Activated T-helper 17 cell treated with anti-CD3 and anti-CD28 coated beads, Interleukin-2, amount 50 U/mL, for 72 hours (primary cell): ENCODE measurements at regions not wholly inside any gene's neighbourhood (a gene's known extent, or its start where the extent isn't known, plus 50 kb on each side); places are given as distances from the start of the nearest gene placed in this dataset.
"Not testable (repeated sequence)": the region's sequence is repeated elsewhere in the genome, so short reads cannot be mapped to it uniquely, and the experiment has no call there.

Experiments used
- ATAC-seq: fragments of 150-1000 bp; cut with Tn5 transposase; replicated peaks from 2 replicates; pipeline ENCODE4 v1.10.0; 2021; ENCODE audit warnings: mild to moderate bottlenecking, moderate library complexity
- H3K27ac Mint-ChIP-seq: one replicate; pipeline ENCODE4 v1.8.0; 2022; ENCODE audit warnings: mixed read lengths
- H3K27me3 Mint-ChIP-seq: one replicate; pipeline ENCODE4 v1.8.0; 2022; ENCODE audit warnings: mixed read lengths
- H3K36me3 Mint-ChIP-seq: one replicate; pipeline ENCODE4 v1.8.0; 2022; ENCODE audit warnings: low read depth, mild to moderate bottlenecking, mixed read lengths
- H3K4me1 Mint-ChIP-seq: one replicate; pipeline ENCODE4 v1.8.0; 2022; ENCODE audit warnings: mixed read lengths
- H3K4me3 Mint-ChIP-seq: one replicate; pipeline ENCODE4 v1.8.0; 2022; ENCODE audit warnings: mild to moderate bottlenecking, mixed read lengths
- H3K9me3 Mint-ChIP-seq: one replicate; pipeline ENCODE4 v1.8.0; 2022; ENCODE audit warnings: mixed read lengths

DNA sequence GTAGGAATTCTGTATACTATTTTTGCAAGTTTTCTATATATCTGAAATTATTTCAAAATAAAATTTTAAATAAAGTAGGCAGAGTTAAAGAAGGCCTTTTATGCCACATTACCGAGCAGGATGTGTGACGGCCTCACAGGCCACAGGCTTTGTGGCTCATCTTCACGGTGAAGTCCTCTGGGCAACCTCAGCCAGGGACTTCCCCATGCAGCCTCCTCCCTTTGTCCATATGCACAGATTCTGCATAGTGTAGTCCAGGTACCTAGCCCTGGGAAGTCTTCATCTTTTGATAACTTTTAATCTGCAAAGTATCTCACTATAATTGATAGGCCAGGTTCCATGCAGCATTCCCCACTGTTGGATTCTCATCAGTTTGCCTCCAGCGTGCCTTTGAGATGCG, 62.8 kb downstream of the ARHGAP11B start:
- H3K27me3 Mint-ChIP-seq, H3K9me3 Mint-ChIP-seq, H3K4me1 Mint-ChIP-seq, H3K27ac Mint-ChIP-seq, H3K4me3 Mint-ChIP-seq, ATAC-seq, H3K36me3 Mint-ChIP-seq: not testable (repeated sequence)

DNA sequence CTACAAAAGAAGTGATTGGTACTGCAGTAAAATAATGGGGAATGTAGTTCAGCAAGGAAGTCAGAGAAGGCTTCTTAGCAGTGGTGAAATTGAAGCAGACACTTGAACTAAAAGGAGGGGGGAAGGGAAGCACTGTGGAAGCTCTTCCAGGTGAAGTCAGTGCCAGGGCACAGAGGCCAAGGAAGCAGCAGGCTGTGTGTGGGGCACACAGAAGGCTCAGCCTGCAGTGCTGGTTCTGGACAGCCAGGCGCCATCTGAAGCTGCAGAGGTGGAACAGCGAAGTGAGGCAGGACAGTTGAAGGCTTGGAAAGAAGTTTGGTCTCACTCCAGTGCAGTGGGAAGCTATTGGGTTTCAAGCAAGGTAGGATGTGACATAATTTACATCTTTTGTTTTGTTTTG, 64.2 kb downstream of the ARHGAP11B start:
- H3K4me3 Mint-ChIP-seq, H3K27ac Mint-ChIP-seq, H3K27me3 Mint-ChIP-seq, H3K9me3 Mint-ChIP-seq, ATAC-seq, H3K36me3 Mint-ChIP-seq, H3K4me1 Mint-ChIP-seq: not testable (repeated sequence)

DNA sequence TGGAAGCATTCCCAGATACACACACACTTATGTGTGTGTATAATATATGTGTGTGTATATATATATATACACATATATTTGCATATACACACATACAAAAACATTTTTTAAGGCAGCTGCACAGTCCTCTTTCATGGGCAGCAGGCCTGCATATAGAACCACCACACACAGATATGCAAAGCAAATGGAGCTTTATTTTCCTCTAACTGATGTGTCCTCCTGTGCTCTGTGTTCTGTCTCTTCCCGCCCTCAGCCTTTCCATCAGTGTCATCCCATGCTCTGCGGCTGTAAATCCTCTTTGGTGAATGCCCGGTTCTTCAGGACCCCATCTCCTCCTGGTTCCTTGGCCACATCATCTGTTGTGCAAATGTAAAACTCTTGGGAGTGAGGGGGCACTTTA, 69.9 kb downstream of the ARHGAP11B start:
- H3K9me3 Mint-ChIP-seq, H3K27me3 Mint-ChIP-seq, H3K27ac Mint-ChIP-seq, ATAC-seq, H3K4me3 Mint-ChIP-seq, H3K4me1 Mint-ChIP-seq, H3K36me3 Mint-ChIP-seq: not testable (repeated sequence)

DNA sequence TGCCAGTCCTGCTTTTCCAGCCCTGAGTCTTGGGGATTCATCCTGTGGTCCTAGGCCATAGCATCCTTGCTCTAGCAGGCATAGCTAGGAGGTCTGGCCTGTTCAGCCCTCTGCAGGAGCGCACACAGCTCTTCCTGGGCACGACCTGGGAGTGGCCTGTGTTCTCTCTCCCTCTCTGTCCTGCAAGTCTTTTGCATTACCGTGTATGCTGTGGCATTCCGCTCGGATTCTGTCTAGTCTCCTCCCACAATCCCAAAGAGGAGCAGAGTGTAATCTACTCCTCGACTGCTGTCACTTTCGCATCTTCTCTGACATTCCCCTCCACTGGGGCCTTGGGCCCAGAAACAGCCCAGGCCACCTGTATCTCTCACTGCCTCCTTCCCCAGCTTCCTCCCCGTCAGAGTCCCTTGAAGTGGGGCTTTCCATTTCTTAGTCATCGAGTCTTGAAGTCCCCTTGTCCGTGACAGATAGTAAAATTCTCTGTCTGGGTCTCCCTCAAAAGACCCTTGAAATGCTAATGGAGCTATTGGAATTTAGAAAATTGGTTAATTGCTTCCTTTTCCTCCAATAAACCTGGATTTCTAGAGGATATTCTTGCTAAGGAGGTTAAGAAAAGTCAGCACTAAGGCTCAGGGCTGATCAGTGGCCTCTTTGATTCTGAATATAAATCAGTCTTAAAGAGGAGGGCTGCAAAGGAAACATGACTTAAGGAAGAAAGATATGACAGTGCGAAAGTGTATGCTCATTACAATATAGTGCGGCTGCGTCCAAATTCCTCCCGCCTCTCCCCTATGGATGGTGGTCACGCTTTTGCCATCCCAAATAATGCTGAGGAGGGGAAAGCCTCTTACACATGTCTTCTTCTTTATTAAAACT, 70.7 kb downstream of the ARHGAP11B start:
- peak overlapping the region; percentile 63 for H3K27ac Mint-ChIP-seq
- not testable (repeated sequence) for H3K27me3 Mint-ChIP-seq, H3K36me3 Mint-ChIP-seq, H3K9me3 Mint-ChIP-seq, H3K4me1 Mint-ChIP-seq
- peak; percentile 87 for ATAC-seq
- peak overlapping the region; percentile 59 for H3K4me3 Mint-ChIP-seq

DNA sequence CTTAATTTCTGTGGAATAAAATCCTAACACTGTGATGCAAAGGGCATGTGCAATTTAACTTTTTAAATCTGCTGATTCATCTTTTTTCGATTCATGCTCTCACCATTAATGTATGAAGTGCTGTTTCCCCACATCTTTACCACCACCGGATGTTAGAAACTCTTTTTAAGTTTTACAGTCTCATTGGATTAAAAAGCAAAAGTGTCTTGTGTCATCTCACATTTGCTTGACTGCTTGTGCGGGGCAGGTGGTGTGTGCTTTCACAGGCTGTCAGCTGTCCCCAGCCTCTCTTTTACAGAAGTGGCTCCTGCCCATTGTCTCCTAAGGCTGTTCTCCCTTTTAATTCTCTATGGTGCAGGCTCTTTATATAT, 71.4 kb downstream of the ARHGAP11B start:
- not testable (repeated sequence) for H3K4me3 Mint-ChIP-seq, H3K4me1 Mint-ChIP-seq, H3K9me3 Mint-ChIP-seq, H3K27ac Mint-ChIP-seq, H3K27me3 Mint-ChIP-seq, H3K36me3 Mint-ChIP-seq
- peak; percentile 84 for ATAC-seq

DNA sequence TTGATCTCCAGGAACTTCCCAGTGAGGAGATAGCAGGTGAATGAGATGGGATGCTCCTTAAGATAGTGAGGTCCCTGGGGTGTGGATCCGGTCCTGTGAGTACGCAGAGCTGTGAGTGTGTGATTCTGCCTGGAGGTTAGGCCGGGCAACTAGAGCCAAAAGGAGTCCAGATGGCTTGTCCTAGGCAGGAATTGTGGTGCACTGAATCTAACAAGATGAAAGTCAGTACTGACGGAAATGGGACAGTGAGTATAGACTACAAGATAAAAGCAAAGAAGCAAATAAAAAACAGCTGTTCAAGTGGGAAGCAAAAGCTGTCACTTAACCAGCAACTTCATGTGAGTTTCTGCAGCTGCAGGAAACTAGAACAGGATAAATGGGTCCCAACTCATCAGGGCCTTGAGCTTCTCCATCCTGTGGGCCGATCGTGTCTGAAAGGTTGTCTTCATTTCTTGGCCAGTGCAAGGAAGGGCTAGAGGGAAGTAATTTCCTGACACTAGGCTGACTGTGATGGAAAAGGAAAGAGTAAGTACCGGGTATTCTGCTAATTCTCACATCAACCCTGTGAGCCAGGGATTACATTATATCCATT, 74.2 kb downstream of the ARHGAP11B start:
- not testable (repeated sequence) for H3K36me3 Mint-ChIP-seq, H3K9me3 Mint-ChIP-seq, H3K4me1 Mint-ChIP-seq, H3K4me3 Mint-ChIP-seq, H3K27ac Mint-ChIP-seq, H3K27me3 Mint-ChIP-seq, ATAC-seq

DNA sequence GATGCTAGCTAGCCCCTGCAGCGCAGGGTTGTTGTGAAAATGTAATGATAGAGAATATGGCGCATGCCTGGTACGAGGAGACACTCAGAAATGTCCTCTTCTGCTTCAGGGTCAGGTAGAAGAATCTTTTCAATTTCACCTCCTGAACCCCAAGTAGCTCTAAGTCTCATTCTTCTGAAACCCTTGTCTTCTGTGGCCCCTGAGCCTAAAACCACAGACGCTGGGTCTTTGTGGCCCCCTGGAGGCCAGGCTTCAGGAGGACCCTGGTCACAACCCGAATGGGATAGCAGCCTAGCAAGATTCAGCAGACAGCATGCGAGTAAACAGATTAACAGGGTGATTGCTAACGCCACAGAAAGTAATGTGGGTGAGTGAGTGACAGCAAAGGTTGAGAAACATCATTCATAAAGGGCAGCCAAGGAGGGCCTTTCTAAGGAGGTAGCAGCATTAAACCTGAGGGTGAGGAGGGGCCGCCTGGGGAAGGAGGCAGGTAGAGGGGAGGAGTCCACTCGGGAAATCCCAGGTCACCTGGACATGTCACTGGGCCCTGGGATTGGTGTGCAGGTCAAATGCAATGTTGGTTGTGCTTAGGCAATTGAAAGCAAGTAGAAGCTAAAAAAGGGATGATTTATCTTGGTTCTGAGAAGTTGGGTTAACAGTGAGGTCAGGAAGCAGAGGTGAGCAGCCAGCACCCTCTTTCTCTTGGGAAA, 82.2 kb downstream of the ARHGAP11B start:
- H3K36me3 Mint-ChIP-seq, H3K27me3 Mint-ChIP-seq, H3K4me3 Mint-ChIP-seq, H3K4me1 Mint-ChIP-seq, H3K27ac Mint-ChIP-seq, H3K9me3 Mint-ChIP-seq, ATAC-seq: not testable (repeated sequence)

DNA sequence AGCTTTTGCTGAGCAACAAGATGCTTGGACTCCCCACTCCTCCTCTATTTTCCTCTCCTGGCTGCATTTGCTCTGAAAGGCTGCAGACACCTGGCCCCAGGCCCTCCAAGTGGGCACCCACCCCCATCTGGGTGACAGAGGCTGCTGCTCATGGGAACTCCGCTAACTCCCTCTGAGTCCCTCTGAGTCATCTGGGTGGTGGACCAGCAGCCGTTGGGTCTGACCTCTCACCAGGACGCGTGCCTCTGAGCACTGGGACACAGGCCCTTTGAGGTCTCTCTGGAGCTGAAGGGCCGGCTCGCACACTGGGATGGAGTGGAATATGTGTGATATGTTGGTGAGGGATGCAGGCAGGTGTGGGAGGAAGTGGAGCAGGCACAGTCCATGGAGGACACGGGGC, 82.9 kb downstream of the ARHGAP11B start:
- H3K4me3 Mint-ChIP-seq, H3K9me3 Mint-ChIP-seq, ATAC-seq, H3K36me3 Mint-ChIP-seq, H3K27ac Mint-ChIP-seq, H3K4me1 Mint-ChIP-seq, H3K27me3 Mint-ChIP-seq: not testable (repeated sequence)

DNA sequence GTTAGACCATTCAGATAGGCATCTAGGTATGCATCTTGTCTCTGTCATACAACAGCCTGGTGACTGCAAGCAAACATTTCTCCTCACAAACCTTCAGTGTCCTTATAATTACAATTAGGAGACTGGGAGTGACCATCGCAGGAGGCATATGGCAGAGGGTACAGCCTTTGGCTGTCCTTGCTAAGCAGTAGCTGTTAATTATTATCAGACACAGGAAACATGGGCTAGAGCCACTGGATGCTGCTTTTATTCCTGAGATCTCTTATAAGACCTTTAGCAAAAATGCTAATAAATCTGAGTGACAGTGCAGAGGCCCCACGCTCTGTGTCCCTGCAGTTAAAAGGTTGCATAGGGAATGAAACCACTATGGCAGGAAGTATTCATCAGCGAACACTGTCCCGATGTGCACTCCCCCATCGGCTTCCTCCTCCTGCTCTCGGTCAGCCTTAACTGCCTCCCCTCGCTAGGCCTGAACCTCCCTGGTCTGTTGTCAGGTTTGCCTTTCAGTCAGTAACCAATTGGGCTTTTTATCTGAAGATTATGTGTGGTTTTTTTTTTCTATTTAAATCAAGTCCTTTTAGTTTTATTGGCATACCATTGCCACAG, 92.2 kb downstream of the ARHGAP11B start:
- not testable (repeated sequence) for H3K9me3 Mint-ChIP-seq, H3K4me3 Mint-ChIP-seq, H3K4me1 Mint-ChIP-seq, H3K27ac Mint-ChIP-seq, ATAC-seq, H3K27me3 Mint-ChIP-seq
- H3K36me3 Mint-ChIP-seq, result peaks cover 24% of the 10 kb centered on the region

DNA sequence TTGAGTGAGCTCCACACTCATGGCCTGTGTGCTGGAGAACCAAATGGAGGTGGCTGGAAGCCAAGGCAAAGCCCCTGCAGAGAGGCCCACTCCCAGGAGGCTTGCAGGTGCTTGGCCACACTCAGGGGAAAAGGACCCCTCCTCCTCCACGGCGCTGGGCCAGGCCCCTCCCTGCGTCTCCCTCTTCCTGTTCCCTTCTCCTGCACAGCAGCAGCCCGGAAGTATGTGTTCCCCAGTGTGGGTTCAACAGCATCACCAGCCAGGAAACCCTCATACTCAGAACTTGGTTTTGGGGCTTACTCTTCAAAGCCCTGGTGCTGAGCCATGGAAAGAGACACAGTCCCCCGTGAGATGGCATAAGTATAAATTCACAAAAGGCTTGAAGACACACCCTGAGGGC, 93.4 kb downstream of the ARHGAP11B start:
- peaks cover 30% of the 10 kb centered on the region for H3K36me3 Mint-ChIP-seq
- not testable (repeated sequence) for H3K4me3 Mint-ChIP-seq, H3K9me3 Mint-ChIP-seq, H3K4me1 Mint-ChIP-seq, H3K27me3 Mint-ChIP-seq, H3K27ac Mint-ChIP-seq, ATAC-seq

DNA sequence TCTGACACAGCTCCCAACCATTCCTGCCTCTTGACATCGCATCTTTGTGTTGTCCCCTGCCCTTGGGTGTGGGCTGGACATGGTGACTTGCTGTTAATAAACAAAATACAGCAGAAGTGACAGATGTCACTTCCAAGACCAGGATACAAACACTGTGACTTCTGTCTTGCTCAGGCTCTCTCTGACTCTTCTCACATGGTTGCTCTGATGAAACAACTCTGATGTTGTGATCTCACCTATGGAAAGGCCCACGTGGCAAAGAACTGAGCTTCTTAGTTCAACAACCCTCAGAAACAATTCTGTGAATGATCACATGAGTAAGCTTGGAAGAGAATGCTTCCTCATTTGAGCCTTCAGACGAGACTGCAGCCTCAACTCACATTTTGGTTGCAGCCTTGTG, 94.9 kb downstream of the ARHGAP11B start:
- ATAC-seq, H3K27ac Mint-ChIP-seq, H3K4me1 Mint-ChIP-seq, H3K4me3 Mint-ChIP-seq, H3K9me3 Mint-ChIP-seq, H3K27me3 Mint-ChIP-seq: not testable (repeated sequence)
- H3K36me3 Mint-ChIP-seq, result peaks cover 32% of the 10 kb centered on the region

DNA sequence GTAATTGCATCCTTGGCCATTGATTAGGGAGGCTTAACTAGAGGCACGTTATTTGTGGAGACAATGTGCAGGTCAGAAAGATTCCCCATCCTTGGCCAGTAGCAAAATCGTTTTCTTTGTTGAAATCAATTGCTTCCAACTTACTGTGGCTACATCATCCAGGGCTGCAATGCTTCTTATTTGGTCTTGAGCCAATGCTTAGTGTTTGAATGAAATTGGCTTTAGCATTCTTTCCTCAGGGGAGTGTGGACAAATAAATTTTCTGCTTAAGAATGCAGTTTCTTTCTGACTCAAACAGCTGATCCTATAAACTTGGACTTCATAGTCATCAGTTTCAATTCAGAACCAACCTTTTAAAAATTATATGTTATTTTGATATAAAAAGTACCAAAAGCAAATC, 95.6 kb downstream of the ARHGAP11B start:
- not testable (repeated sequence) for H3K9me3 Mint-ChIP-seq, H3K4me1 Mint-ChIP-seq, H3K27ac Mint-ChIP-seq, ATAC-seq, H3K27me3 Mint-ChIP-seq, H3K4me3 Mint-ChIP-seq
- peaks cover 39% of the 10 kb centered on the region for H3K36me3 Mint-ChIP-seq

DNA sequence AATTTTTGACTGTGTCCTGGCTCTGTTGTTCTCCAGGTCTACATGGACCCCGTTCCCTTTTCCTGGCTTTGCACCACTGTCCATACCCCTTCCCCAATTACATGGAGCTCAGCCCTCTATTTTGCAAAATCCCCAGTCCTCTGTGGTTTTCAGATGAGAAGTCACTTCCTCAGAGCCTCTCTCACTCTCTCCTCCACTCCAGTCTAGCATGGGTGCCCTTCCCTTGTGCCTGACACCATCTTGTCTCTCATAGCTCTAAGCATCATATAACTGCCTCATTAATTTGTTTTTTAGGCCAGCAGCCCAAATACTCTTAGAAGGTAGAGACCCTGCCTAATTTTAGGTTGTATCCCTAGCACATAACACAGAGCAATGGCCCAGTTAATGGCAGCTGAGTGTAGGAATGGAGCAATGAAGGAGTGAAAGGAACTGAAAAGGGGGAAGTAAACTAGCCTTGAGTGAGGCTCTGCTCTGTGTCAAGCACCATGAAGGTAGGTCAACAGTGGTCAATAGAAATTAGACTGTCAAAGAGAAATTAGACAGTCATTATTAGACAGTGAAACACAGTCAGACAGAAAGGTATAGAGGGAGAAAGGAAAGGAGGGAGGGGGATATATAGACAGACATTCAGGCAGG, 97.7 kb downstream of the ARHGAP11B start:
- not testable (repeated sequence) for ATAC-seq, H3K4me1 Mint-ChIP-seq, H3K4me3 Mint-ChIP-seq, H3K27ac Mint-ChIP-seq, H3K27me3 Mint-ChIP-seq, H3K9me3 Mint-ChIP-seq
- H3K36me3 Mint-ChIP-seq, result peaks cover 24% of the 10 kb centered on the region

DNA sequence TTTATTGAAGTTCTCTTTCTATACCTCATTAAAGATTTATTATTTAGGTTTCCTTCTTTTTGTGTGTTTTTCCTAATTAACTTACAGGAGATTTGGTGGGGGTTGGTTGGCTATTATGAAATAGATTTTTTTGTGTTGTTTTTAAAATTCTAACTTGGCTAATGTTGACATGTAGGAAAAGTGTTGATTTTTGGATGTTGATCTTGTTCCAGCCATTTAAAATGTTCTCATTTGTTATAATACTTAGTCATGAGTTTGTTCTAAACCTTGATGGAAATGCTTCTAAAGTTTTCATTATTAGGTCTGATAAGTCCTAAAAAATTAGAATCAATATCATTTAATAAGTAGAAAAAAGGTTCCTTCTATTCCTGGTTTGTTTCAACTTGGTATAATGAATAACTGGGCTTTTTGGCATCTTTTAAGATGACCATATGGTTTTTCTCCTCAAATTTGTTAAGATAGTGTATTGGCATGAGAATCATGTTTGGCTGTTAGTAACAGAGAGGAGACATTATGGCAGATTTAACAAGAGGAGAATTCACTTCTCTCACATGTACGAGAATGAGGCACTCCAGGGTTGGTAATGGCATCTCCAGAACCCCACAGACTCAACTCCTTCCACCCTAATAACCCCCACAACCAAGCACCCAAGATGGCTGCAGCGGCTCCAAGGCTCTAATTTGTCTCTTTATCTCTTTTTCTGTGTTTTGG, 104.1 kb downstream of the ARHGAP11B start:
- not testable (repeated sequence) for H3K4me1 Mint-ChIP-seq, H3K4me3 Mint-ChIP-seq, H3K27ac Mint-ChIP-seq, H3K27me3 Mint-ChIP-seq, ATAC-seq, H3K9me3 Mint-ChIP-seq
- H3K36me3 Mint-ChIP-seq, result peaks cover 34% of the 10 kb centered on the region
